Common myeloid progenitor, CD34-positive (primary cell): ENCODE measurements at regions not wholly inside any gene's neighbourhood (a gene's known extent, or its start where the extent isn't known, plus 50 kb on each side); places are given as distances from the start of the nearest gene placed in this dataset.

Experiments
- CTCF ChIA-PET: fragments of 350-600 bp; sonication (Branson Sonifier 250); formaldehyde crosslinking; loops from one replicate; lab custom pipeline; 2021; ENCODE audit warnings: antibody characterized with exemption; lab: Charles Lee
- POLR2A ChIA-PET: fragments of 350-600 bp; sonication (Branson Sonifier 250); formaldehyde crosslinking; loops from one replicate; lab custom pipeline; 2021; ENCODE audit warnings: antibody characterized with exemption; lab: Charles Lee
- DNase-seq, 3 donors: peaks; one replicate each; pipeline versions ENCODE4 v3.0.0 to v3.0.0-alpha.2; 2013
- H3K27ac ChIP-seq, 2 experiments: 1 replicate in 1 of 2; 2 replicates in 1 of 2; pipeline ENCODE4 v1.7.0; 2013; ENCODE audit warnings: inconsistent platforms in 2 of 2, low read length in 2 of 2, mild to moderate bottlenecking in 2 of 2, low read depth in 1 of 2, moderate library complexity in 1 of 2; ENCODE audit not compliant: severe bottlenecking in 2 of 2, insufficient read depth in 1 of 2, poor library complexity in 1 of 2
- H3K27me3 ChIP-seq, 5 experiments: replicated peaks in 2 of 5; 1 replicate in 3 of 5; 2 replicates in 2 of 5; pipeline versions ENCODE4 v1.6.1 to v1.7.0; 2013; ENCODE audit warnings: low read length in 4 of 5, mild to moderate bottlenecking in 2 of 5, moderate library complexity in 2 of 5, inconsistent platforms in 1 of 5; ENCODE audit not compliant: insufficient read depth in 5 of 5, control insufficient read depth in 4 of 5
- H3K36me3 ChIP-seq, 4 experiments: 1 replicate in 2 of 4; 2 replicates in 2 of 4; pipeline versions ENCODE4 v1.6.1 to v1.7.0; 2013; ENCODE audit warnings: low read length in 3 of 4, control low read depth in 1 of 4, mild to moderate bottlenecking in 1 of 4; ENCODE audit not compliant: control insufficient read depth in 4 of 4, insufficient read depth in 4 of 4
- H3K4me1 ChIP-seq, 4 experiments: 1 replicate in 3 of 4; 2 replicates in 1 of 4; pipeline versions ENCODE4 v1.6.1 to v1.7.1; 2013; ENCODE audit warnings: low read length in 3 of 4, mild to moderate bottlenecking in 3 of 4, control low read depth in 1 of 4, inconsistent platforms in 1 of 4, moderate library complexity in 1 of 4; ENCODE audit not compliant: control insufficient read depth in 4 of 4, insufficient read depth in 4 of 4; ENCODE audit errors: control extremely low read depth in 1 of 4
- H3K4me3 ChIP-seq, 7 experiments: 1 replicate in 4 of 7; 2 replicates in 3 of 7; pipeline versions ENCODE4 v1.5.1 to v1.7.0; 2013; ENCODE audit warnings: mild to moderate bottlenecking in 7 of 7, low read length in 6 of 7, moderate library complexity in 6 of 7, inconsistent platforms in 2 of 7, low read depth in 2 of 7, control low read depth in 1 of 7; ENCODE audit not compliant: insufficient read depth in 4 of 7, control insufficient read depth in 1 of 7; ENCODE audit errors: extremely low read depth in 1 of 7
- H3K9me3 ChIP-seq, 5 experiments: 1 replicate in 4 of 5; 2 replicates in 1 of 5; pipeline versions ENCODE4 v1.6.1 to v1.7.1; 2013; ENCODE audit warnings: low read length in 4 of 5, mild to moderate bottlenecking in 2 of 5, inconsistent platforms in 1 of 5, low read depth in 1 of 5, moderate library complexity in 1 of 5; ENCODE audit not compliant: control insufficient read depth in 4 of 5, insufficient read depth in 2 of 5; ENCODE audit errors: control extremely low read depth in 1 of 5
- WGBS: methylation state at CpG from one replicate; pipeline ENCODE4 v1.1.5; 2013; ENCODE audit not compliant: insufficient coverage; 5-methylcytosine and 5-hydroxymethylcytosine counted together

DNA sequence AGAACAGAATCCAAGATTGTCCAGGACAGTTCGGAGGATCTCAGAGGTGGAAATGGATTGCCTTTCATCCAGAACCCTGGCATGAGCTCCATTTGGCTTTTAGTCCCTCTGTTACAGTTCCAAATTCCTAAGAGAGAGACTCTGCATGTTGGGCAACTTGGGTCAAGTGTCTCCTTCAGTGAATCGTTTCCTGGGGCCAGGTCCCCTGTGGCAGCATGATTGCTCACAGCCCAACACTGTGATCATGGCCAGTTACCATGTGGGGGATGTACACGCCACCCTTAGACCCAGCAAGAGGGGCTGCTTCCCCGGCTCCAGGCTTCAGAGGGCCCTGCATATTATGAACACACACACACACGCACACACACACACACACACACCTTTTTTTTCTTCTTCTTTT lies 118.6 kb upstream of the GLI2 start:
- no peak for DNase-seq
- POLR2A ChIA-PET: no interaction called here
- Histone ChIP-seq H3K36me3 (no peaks in the 10 kb centered on the region), H3K4me3 (no peak overlapping the region), H3K27me3 (peaks cover 0 to 8% (median 2%) of the 10 kb centered on the region in 5 experiments), H3K27ac (no peak overlapping the region), H3K4me1 (no peaks in the 10 kb centered on the region), H3K9me3 (no peaks in the 10 kb centered on the region)
- CTCF ChIA-PET: no interaction called here
- WGBS: 81% methylated on average over 4 of the region's 5 CpGs

DNA sequence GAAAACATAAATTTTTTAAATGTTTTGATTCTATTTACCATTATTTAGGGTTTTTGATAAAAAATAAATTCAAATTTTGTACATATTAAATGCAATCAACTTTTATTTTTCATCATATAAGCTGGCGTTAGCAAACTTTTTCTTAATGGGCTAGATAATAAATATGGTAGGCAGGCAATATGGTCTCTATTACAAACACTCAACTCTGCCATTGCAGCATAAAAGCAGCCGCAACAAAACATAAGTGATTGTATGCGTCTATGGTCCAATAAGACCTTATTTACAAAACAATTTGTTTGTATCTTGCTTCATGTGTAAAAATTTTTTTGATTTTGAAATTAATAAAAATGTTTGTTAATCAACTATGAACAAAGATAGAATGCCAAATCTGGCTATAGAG lies 116.8 kb upstream of the GLI2 start:
- Histone ChIP-seq H3K4me3 (no peak overlapping the region), H3K27me3 (peaks cover 0 to 5% (median 2%) of the 10 kb centered on the region in 5 experiments), H3K4me1 (no peaks in the 10 kb centered on the region), H3K27ac (no peak overlapping the region), H3K9me3 (peaks cover 0 to 2% (median 0%) of the 10 kb centered on the region in 5 experiments), H3K36me3 (no peaks in the 10 kb centered on the region)
- POLR2A ChIA-PET: no interaction called here
- DNase-seq: no peak
- WGBS: no CpG with 5 or more reads among the region's 3 CpGs
- CTCF ChIA-PET: no interaction called here

DNA sequence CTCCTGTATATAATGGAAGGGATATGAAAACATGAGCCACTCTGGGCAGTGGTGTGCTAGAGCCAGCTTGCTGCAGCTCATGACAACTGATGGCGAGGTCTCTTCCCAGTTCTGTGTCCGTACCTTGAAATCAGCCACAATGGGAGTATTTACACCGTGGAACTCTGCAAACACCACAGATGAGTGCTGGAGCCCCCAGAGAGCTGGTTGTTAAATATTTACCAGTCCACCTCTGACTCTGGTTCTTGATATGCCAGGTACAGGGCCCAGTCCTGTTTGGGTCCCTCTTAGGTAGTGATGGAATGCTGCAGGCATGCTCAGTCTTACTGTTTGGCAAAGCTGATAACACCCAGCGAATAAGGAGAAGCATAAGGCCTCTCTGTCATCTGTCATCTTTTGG lies 116.1 kb upstream of the GLI2 start:
- Histone ChIP-seq H3K36me3 (no peaks in the 10 kb centered on the region), H3K9me3 (peaks cover 0 to 2% (median 0%) of the 10 kb centered on the region in 5 experiments), H3K27me3 (peaks cover 0 to 4% (median 0%) of the 10 kb centered on the region in 5 experiments), H3K4me1 (peaks cover 0 to 2% (median 0%) of the 10 kb centered on the region in 4 experiments), H3K4me3 (no peak overlapping the region), H3K27ac (no peak overlapping the region)
- WGBS: 100% methylated on average over 3 of the region's 4 CpGs
- ChIA-PET CTCF (interaction anchor here (0.8 kb wide), 1 partner anchor 8 kb away, joined by 3 read pairs; no protein-coding TSS in a partner anchor), POLR2A (no interaction called here)
- no peak for DNase-seq

DNA sequence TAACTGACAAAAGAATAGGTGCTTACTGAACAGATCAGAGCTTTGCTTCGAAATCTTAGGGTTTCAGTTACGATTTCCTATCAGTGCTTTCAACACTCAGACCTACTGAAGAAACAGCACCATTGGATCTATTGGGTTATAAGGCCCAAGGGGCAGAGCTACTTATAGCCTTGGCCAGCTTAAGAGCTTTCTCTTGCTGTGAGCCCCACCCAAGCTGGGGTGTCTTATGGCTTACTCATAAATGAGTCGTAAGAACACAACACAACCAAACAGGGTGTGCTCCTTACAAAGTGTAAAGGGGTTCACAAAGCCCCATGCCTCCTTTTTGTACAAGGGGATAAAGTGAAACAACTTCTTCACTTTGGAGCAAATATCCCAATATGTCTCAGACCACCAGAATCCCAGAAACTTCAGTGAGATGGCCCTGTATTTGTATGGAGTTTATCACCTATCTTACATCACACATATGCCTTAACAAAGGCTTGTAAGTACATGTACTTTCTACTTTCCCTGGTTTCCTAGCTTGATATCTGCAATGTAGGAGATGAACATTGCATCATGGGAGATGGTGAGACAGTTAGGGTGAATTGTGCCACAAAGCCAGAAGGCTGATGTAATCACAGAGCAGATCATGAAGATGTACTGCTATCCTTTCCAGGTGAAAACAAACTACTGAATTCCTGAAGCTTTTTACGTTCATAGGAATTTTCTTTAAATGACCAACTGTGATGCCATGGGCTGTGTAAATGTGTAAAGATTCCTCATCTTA lies 115.5 kb upstream of the GLI2 start:
- peaks cover 0 to 4% (median 0%) of the 10 kb centered on the region in 5 experiments for H3K27me3 ChIP-seq
- CTCF ChIA-PET: interaction anchor here (0.8 kb wide), 1 partner anchor 9 kb away, joined by 3 read pairs; no protein-coding TSS in a partner anchor
- 100% methylated on average over 3 of the region's 4 CpGs for WGBS
- H3K4me3 ChIP-seq: no peak overlapping the region
- no peaks in the 10 kb centered on the region for H3K36me3 ChIP-seq
- DNase-seq: no peak
- peaks cover 0 to 2% (median 0%) of the 10 kb centered on the region in 5 experiments for H3K9me3 ChIP-seq
- POLR2A ChIA-PET: no interaction called here
- no peak overlapping the region for H3K27ac ChIP-seq
- H3K4me1 ChIP-seq: peaks cover 0 to 5% (median 0%) of the 10 kb centered on the region in 4 experiments

DNA sequence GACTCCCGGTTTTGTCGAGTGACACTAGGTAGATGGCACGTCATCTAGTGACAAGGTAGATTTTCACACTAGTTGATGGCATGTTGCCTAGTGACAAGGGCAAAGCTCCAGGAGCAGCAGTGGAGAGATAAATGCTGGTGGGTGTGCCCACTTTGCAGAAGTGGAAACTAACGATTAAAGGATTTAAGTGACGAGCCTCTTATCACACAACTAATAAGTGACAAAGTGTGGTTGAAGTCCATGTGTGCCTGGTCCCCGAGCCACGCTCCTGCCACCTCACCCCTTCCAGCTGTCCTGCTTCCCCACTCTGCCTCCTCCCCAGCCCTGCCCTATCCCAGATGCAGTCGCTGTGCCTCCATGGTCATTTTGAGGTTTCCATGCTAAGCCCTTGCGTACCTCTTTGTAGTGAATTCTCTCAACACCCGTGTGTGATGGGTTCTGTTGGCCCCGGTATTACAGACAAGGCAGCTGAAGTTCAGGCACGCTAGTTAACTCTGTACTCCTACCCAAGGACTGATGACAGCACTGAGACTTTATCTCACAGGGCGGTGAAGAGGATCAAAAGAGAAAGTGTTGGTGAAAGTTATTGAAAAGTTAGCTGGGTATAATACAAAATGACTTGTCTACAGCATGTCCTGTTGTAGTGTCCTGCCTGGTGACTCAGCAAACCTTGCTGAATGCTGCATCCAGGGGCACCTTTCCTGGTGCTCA lies 113.4 kb upstream of the GLI2 start:
- POLR2A ChIA-PET: interaction anchor here (0.5 to 0.6 kb wide), 2 partner anchors 82 to 224 kb away, joined by 3 read pairs; no protein-coding TSS in a partner anchor
- CTCF ChIA-PET: no interaction called here
- Histone ChIP-seq H3K27ac (no peak overlapping the region), H3K36me3 (no peaks in the 10 kb centered on the region), H3K4me1 (peaks cover 0 to 5% (median 0%) of the 10 kb centered on the region in 4 experiments), H3K4me3 (no peak overlapping the region), H3K9me3 (peaks cover 0 to 5% (median 0%) of the 10 kb centered on the region in 5 experiments), H3K27me3 (peaks cover 0 to 2% (median 0%) of the 10 kb centered on the region in 5 experiments)
- no peak for DNase-seq
- WGBS: 99% methylated on average over 8 of the region's 13 CpGs

DNA sequence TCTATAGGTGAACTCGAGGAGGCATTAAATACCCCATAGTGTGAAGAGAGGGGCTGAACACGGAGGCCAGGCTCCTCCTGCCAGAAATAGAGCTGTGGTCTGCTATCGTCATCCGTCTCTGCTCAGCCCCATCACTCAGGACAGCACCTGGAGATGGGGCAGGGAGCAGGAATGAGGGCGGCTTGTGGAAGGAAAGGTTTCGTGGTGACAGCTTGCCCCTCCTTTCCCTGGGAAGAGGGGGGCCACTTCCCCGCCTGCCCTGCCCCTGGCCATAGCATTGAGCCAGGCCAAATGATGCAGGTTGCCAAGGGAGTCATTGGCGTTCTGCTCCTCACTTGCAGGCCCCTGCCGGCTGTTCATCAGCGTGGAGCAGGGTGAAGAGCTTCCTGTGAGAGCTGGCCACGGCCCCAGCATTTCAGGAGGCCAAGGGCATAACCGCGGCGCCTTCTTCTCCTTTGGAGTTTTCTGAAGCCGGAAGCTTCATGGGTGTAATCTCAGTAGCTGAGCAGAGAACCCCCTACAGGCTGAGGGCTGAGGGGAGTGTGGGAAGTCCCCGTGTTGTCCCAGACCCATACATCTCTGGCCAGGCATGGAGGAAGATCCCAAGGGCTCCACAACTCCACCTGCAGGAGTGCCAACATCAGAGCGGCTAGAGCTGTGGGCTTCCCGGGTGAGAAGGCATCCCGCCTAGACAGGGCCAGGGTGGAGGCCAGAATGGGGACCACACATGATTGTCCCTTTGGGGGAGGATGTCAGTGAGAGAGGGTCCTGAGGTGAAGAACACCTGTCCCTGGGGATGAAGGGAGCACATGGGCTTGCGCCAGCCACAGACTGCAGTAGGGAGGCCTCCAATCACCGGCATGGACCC lies 112.5 kb upstream of the GLI2 start:
- no peak for DNase-seq
- 86% methylated on average over 16 of the region's 21 CpGs for WGBS
- ChIA-PET POLR2A (interaction anchor here (0.6 kb wide), 1 partner anchor 225 kb away, joined by 3 read pairs; no protein-coding TSS in a partner anchor), CTCF (interaction anchor here (0.8 kb wide), 1 partner anchor 27 kb away, joined by 3 read pairs; no protein-coding TSS in a partner anchor)
- Histone ChIP-seq H3K36me3 (no peaks in the 10 kb centered on the region), H3K4me3 (no peak overlapping the region), H3K27ac (no peak overlapping the region), H3K9me3 (peaks cover 0 to 5% (median 0%) of the 10 kb centered on the region in 5 experiments), H3K27me3 (peaks cover 0 to 2% (median 0%) of the 10 kb centered on the region in 5 experiments), H3K4me1 (peaks cover 0 to 5% (median 0%) of the 10 kb centered on the region in 4 experiments)
